ENCODE measurements at regions not wholly inside any gene's neighbourhood (a gene's known extent, or its start where the extent isn't known, plus 50 kb on each side); places are given as distances from the start of the nearest gene placed in this dataset.

- WGBS (ENCODE audit: low lambda C conversion rate, missing lambda C conversion rate), result 75% methylated on average over 1 of the region's 1 CpG
- no peak overlapping the region for H2AFZ ChIP-seq
- H3K27me3 ChIP-seq, result no peaks in the 10 kb centered on the region
- no peaks in the 10 kb centered on the region for H3K79me2 ChIP-seq
- H4K20me1 ChIP-seq (ENCODE audit: insufficient read depth, poor library complexity, severe bottlenecking), result no peaks in the 10 kb centered on the region
- no peaks in the 10 kb centered on the region for H3K36me3 ChIP-seq (replicated peaks; ENCODE audit: insufficient read depth, low read depth)
- no peaks in the 10 kb centered on the region for H3K9me3 ChIP-seq (ENCODE audit: low read depth)
- no peak for DNase-seq (ENCODE audit: low spot score)
- no peaks in the 10 kb centered on the region for H3K9me2 ChIP-seq (replicated peaks; ENCODE audit: insufficient read depth)
- H3K4me2 ChIP-seq, result no peak overlapping the region
- no peak overlapping the region for H3K4me3 ChIP-seq
- no peak for TF ChIP-seq CTCF (IDR thresholded peaks at IDR 0.05; ENCODE audit: poor library complexity)
- no peak for TF ChIP-seq EZH2phosphoT487 (IDR thresholded peaks at IDR 0.05; ENCODE audit: low read depth, severe bottlenecking, unreplicated experiment)
- TF ChIP-seq EZH2 (IDR thresholded peaks at IDR 0.05; ENCODE audit: borderline replicate concordance), result no peak
- no peaks in the 10 kb centered on the region for H3K4me1 ChIP-seq (ENCODE audit: insufficient read depth)
- H3K27ac ChIP-seq, result no peak overlapping the region
Measured at GRCh38 chr3:84194029-84194428, 764.8 kb upstream of the CADM2 start.

GRCh38 chr3:84209474-84209873, 749.3 kb upstream of the CADM2 start:
- TF ChIP-seq CTCF (IDR thresholded peaks at IDR 0.05; ENCODE audit: poor library complexity), result no peak
- no peak for TF ChIP-seq EZH2phosphoT487 (IDR thresholded peaks at IDR 0.05; ENCODE audit: low read depth, severe bottlenecking, unreplicated experiment)
- TF ChIP-seq EZH2 (IDR thresholded peaks at IDR 0.05; ENCODE audit: borderline replicate concordance), result no peak
- H3K4me2 ChIP-seq, result no peak overlapping the region
- H2AFZ ChIP-seq, result no peak overlapping the region
- no peaks in the 10 kb centered on the region for H3K4me1 ChIP-seq (ENCODE audit: insufficient read depth)
- H3K27me3 ChIP-seq, result no peaks in the 10 kb centered on the region
- H3K9me3 ChIP-seq (ENCODE audit: low read depth), result no peaks in the 10 kb centered on the region
- H4K20me1 ChIP-seq (ENCODE audit: insufficient read depth, poor library complexity, severe bottlenecking), result no peaks in the 10 kb centered on the region
- no peaks in the 10 kb centered on the region for H3K36me3 ChIP-seq (replicated peaks; ENCODE audit: insufficient read depth, low read depth)
- no peak for DNase-seq (ENCODE audit: low spot score)
- no peak overlapping the region for H3K27ac ChIP-seq
- no peak overlapping the region for H3K4me3 ChIP-seq
- no peaks in the 10 kb centered on the region for H3K79me2 ChIP-seq
- no peaks in the 10 kb centered on the region for H3K9me2 ChIP-seq (replicated peaks; ENCODE audit: insufficient read depth)

- H3K36me3 ChIP-seq (replicated peaks; ENCODE audit: insufficient read depth, low read depth), result no peaks in the 10 kb centered on the region
- DNase-seq (ENCODE audit: low spot score), result no peak
- no peak overlapping the region for H3K4me3 ChIP-seq
- H4K20me1 ChIP-seq (ENCODE audit: insufficient read depth, poor library complexity, severe bottlenecking), result no peaks in the 10 kb centered on the region
- H3K9me3 ChIP-seq (ENCODE audit: low read depth), result no peaks in the 10 kb centered on the region
- no peaks in the 10 kb centered on the region for H3K27me3 ChIP-seq
- TF ChIP-seq EZH2phosphoT487 (IDR thresholded peaks at IDR 0.05; ENCODE audit: low read depth, severe bottlenecking, unreplicated experiment) (no peak), EZH2 (IDR thresholded peaks at IDR 0.05; ENCODE audit: borderline replicate concordance) (no peak), CTCF (IDR thresholded peaks at IDR 0.05; ENCODE audit: poor library complexity) (no peak)
- no peak overlapping the region for H3K4me2 ChIP-seq
- H3K79me2 ChIP-seq, result no peaks in the 10 kb centered on the region
- H3K27ac ChIP-seq, result no peak overlapping the region
- H3K9me2 ChIP-seq (replicated peaks; ENCODE audit: insufficient read depth), result no peaks in the 10 kb centered on the region
- H3K4me1 ChIP-seq (ENCODE audit: insufficient read depth), result no peaks in the 10 kb centered on the region
- no peak overlapping the region for H2AFZ ChIP-seq
Measured at GRCh38 chr3:84223512-84223911, 735.3 kb upstream of the CADM2 start.

- no peaks in the 10 kb centered on the region for H3K9me3 ChIP-seq (ENCODE audit: low read depth)
- no peaks in the 10 kb centered on the region for H3K4me1 ChIP-seq (ENCODE audit: insufficient read depth)
- TF ChIP-seq EZH2 (IDR thresholded peaks at IDR 0.05; ENCODE audit: borderline replicate concordance) (no peak), EZH2phosphoT487 (IDR thresholded peaks at IDR 0.05; ENCODE audit: low read depth, severe bottlenecking, unreplicated experiment) (no peak), CTCF (IDR thresholded peaks at IDR 0.05; ENCODE audit: poor library complexity) (no peak)
Measured at GRCh38 chr3:84224262-84224661, 734.5 kb upstream of the CADM2 start.

More at GRCh38 chr3:84224262-84224661, 734.5 kb upstream of the CADM2 start:
- no peaks in the 10 kb centered on the region for H4K20me1 ChIP-seq (ENCODE audit: insufficient read depth, poor library complexity, severe bottlenecking)
- no peak overlapping the region for H3K27ac ChIP-seq
- no peaks in the 10 kb centered on the region for H3K36me3 ChIP-seq (replicated peaks; ENCODE audit: insufficient read depth, low read depth)
- H3K9me2 ChIP-seq (replicated peaks; ENCODE audit: insufficient read depth), result no peaks in the 10 kb centered on the region
- H2AFZ ChIP-seq, result no peak overlapping the region
- no peak overlapping the region for H3K4me3 ChIP-seq
- no peaks in the 10 kb centered on the region for H3K79me2 ChIP-seq
- no peak for DNase-seq (ENCODE audit: low spot score)
- no peaks in the 10 kb centered on the region for H3K27me3 ChIP-seq
- 71% methylated on average over 2 of the region's 2 CpGs for WGBS (ENCODE audit: low lambda C conversion rate, missing lambda C conversion rate)
- no peak overlapping the region for H3K4me2 ChIP-seq

Measured in hepatocyte (in vitro differentiated cells).